ENCODE measurements at regions not wholly inside any gene's neighbourhood (a gene's known extent, or its start where the extent isn't known, plus 50 kb on each side); places are given as distances from the start of the nearest gene placed in this dataset.

GRCh38 chr17:77470330-77470786 is 329.6 kb downstream of the SEC14L1 start:
- TF ChIP-seq POLR2A (IDR thresholded peaks at IDR 0.05), result no peak
- no peak for TF ChIP-seq CTCF (IDR thresholded peaks at IDR 0.05)

Measured in breast epithelium (tissue), 3 donors.